Loucy (cell line): ENCODE measurements at regions not wholly inside any gene's neighbourhood (a gene's known extent, or its start where the extent isn't known, plus 50 kb on each side); places are given as distances from the start of the nearest gene placed in this dataset.

Experiments used
- H2AFZ ChIP-seq: fragments of 200-600 bp; sonication (generic); 2 replicates; pipeline ENCODE4 v1.6.0; 2016; ENCODE audit warnings: antibody characterized with exemption, mild to moderate bottlenecking, low read length, moderate library complexity
- H3F3A ChIP-seq: fragments of 200-600 bp; 2 replicates; pipeline ENCODE4 v1.6.0; 2016; ENCODE audit warnings: antibody characterized with exemption, low read depth, mild to moderate bottlenecking
- H3K27me3 ChIP-seq: fragments of 200-600 bp; sonication (generic); 2 replicates; pipeline ENCODE4 v1.6.1; 2014; ENCODE audit warnings: low read length, mild to moderate bottlenecking; ENCODE audit not compliant: insufficient read depth, poor library complexity, severe bottlenecking
- H3K36me3 ChIP-seq: fragments of 200-600 bp; sonication (generic); 2 replicates; pipeline ENCODE4 v1.6.1; 2016; ENCODE audit warnings: low read length; ENCODE audit not compliant: insufficient read depth
- H3K4me1 ChIP-seq: fragments of 200-600 bp; sonication (generic); 2 replicates; pipeline ENCODE4 v1.5.1; 2014; ENCODE audit warnings: low read length, mild to moderate bottlenecking; ENCODE audit not compliant: insufficient read depth, poor library complexity, severe bottlenecking
- H3K4me2 ChIP-seq: fragments of 200-600 bp; sonication (generic); 2 replicates; pipeline ENCODE4 v1.6.0; 2014; ENCODE audit warnings: antibody characterized with exemption, low read length, low read depth, mild to moderate bottlenecking; ENCODE audit not compliant: poor library complexity, severe bottlenecking
- H3K4me3 ChIP-seq: fragments of 200-600 bp; sonication (generic); 2 replicates; pipeline ENCODE4 v1.5.1; 2014; ENCODE audit warnings: low read length, mild to moderate bottlenecking, mixed read lengths; ENCODE audit not compliant: poor library complexity, severe bottlenecking
- H3K79me2 ChIP-seq: fragments of 200-600 bp; sonication (generic); 2 replicates; pipeline ENCODE4 v1.6.1; 2014; ENCODE audit warnings: low read length; ENCODE audit not compliant: insufficient read depth
- H3K9ac ChIP-seq: fragments of 200-600 bp; sonication (generic); 2 replicates; pipeline ENCODE4 v1.6.0; 2014; ENCODE audit warnings: mild to moderate bottlenecking, low read depth, low read length, moderate library complexity; ENCODE audit not compliant: poor library complexity, severe bottlenecking
- H3K9me2 ChIP-seq: fragments of 200-600 bp; sonication (generic); replicated peaks from 2 replicates; pipeline ENCODE4 v1.6.1; 2016; ENCODE audit warnings: low read depth, low read length, mixed read lengths
- H3K9me3 ChIP-seq: fragments of 200-600 bp; sonication (generic); 2 replicates; pipeline ENCODE4 v1.6.1; 2014; ENCODE audit warnings: mild to moderate bottlenecking, antibody characterized with exemption, low read length, low read depth; ENCODE audit not compliant: insufficient read depth
- H4K20me1 ChIP-seq: fragments of 200-600 bp; sonication (generic); 2 replicates; pipeline ENCODE4 v1.6.0; 2014; ENCODE audit warnings: antibody characterized with exemption, low read length, mild to moderate bottlenecking; ENCODE audit not compliant: insufficient read depth, poor library complexity, severe bottlenecking
- EZH2phosphoT487 ChIP-seq: fragments of 200-600 bp; IDR thresholded peaks from 2 replicates; pipeline ENCODE4 v1.6.1; 2018; ENCODE audit warnings: antibody characterized with exemption, mild to moderate bottlenecking, moderate library complexity, borderline replicate concordance
- TF ChIP-seq, protein P1 (sequence below): fragments of 200-600 bp; sonication (generic); conservative IDR thresholded peaks from 2 replicates; pipeline ENCODE4 v1.5.1; 2014; ENCODE audit warnings: mild to moderate bottlenecking, antibody characterized with exemption, low read length

GRCh38 chr18:55136258-55136657 lies 177.0 kb upstream of the CCDC68 start:
- no peaks in the 10 kb centered on the region for H3K36me3 ChIP-seq
- no peaks in the 10 kb centered on the region for H3K9me2 ChIP-seq
- H3K79me2 ChIP-seq = no peaks in the 10 kb centered on the region
- H4K20me1 ChIP-seq = no peaks in the 10 kb centered on the region
- no peak overlapping the region for H2AFZ ChIP-seq
- no peaks in the 10 kb centered on the region for H3K9me3 ChIP-seq
- H3K4me3 ChIP-seq = no peak overlapping the region
- no peaks in the 10 kb centered on the region for H3K27me3 ChIP-seq
- no peak for TF ChIP-seq EZH2phosphoT487
- TF ChIP-seq, protein P1, sequence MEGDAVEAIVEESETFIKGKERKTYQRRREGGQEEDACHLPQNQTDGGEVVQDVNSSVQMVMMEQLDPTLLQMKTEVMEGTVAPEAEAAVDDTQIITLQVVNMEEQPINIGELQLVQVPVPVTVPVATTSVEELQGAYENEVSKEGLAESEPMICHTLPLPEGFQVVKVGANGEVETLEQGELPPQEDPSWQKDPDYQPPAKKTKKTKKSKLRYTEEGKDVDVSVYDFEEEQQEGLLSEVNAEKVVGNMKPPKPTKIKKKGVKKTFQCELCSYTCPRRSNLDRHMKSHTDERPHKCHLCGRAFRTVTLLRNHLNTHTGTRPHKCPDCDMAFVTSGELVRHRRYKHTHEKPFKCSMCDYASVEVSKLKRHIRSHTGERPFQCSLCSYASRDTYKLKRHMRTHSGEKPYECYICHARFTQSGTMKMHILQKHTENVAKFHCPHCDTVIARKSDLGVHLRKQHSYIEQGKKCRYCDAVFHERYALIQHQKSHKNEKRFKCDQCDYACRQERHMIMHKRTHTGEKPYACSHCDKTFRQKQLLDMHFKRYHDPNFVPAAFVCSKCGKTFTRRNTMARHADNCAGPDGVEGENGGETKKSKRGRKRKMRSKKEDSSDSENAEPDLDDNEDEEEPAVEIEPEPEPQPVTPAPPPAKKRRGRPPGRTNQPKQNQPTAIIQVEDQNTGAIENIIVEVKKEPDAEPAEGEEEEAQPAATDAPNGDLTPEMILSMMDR = no peak
- no peak overlapping the region for H3K9ac ChIP-seq
- no peaks in the 10 kb centered on the region for H3K4me1 ChIP-seq
- H3K4me2 ChIP-seq = no peak overlapping the region
- no peaks in the 10 kb centered on the region for H3F3A ChIP-seq

DNA sequence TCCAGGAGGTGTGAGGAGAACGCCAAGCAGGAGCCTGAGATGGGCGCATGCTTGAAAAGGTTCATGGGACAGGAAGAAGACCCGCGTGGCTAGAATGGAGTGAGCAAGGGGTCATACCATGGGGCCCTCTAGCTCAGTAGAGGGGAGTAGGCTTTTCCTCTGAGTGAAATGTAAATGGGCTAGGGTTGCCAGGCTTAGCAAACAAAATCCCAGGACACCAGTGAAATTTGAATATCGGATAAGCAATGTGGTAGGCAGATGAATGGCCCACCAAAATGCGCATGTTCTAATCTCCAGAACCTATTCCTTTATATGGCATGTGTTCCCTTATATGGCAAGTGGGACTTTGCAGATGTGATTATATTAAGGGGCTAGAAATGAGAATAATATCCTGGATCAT lies 174.1 kb upstream of the CCDC68 start:
- Histone ChIP-seq H3K4me3 (no peak overlapping the region), H3K9me3 (no peaks in the 10 kb centered on the region), H3K36me3 (no peaks in the 10 kb centered on the region), H3F3A (no peaks in the 10 kb centered on the region), H4K20me1 (no peaks in the 10 kb centered on the region), H3K9me2 (no peaks in the 10 kb centered on the region), H3K9ac (no peak overlapping the region), H3K4me1 (no peaks in the 10 kb centered on the region), H3K79me2 (no peaks in the 10 kb centered on the region), H3K27me3 (no peaks in the 10 kb centered on the region), H3K4me2 (no peak overlapping the region), H2AFZ (no peak overlapping the region)
- TF ChIP-seq, protein P1 = no peak
- TF ChIP-seq EZH2phosphoT487 = no peak

- Histone ChIP-seq H2AFZ (peak overlapping the region; percentile 17; the same call in 1 of the 2 replicates), H3F3A (no peaks in the 10 kb centered on the region), H3K36me3 (no peaks in the 10 kb centered on the region), H3K9me2 (no peaks in the 10 kb centered on the region), H3K27me3 (no peaks in the 10 kb centered on the region), H3K4me2 (no peak overlapping the region), H3K4me3 (no peak overlapping the region), H3K9me3 (no peaks in the 10 kb centered on the region), H3K9ac (no peak overlapping the region), H3K79me2 (no peaks in the 10 kb centered on the region), H4K20me1 (no peaks in the 10 kb centered on the region), H3K4me1 (no peaks in the 10 kb centered on the region)
- TF ChIP-seq, protein P1 = no peak
Measured at GRCh38 chr18:55128437-55128836, 169.2 kb upstream of the CCDC68 start.
